ENCODE measurements at regions not wholly inside any gene's neighbourhood (a gene's known extent, or its start where the extent isn't known, plus 50 kb on each side); places are given as distances from the start of the nearest gene placed in this dataset.

DNA sequence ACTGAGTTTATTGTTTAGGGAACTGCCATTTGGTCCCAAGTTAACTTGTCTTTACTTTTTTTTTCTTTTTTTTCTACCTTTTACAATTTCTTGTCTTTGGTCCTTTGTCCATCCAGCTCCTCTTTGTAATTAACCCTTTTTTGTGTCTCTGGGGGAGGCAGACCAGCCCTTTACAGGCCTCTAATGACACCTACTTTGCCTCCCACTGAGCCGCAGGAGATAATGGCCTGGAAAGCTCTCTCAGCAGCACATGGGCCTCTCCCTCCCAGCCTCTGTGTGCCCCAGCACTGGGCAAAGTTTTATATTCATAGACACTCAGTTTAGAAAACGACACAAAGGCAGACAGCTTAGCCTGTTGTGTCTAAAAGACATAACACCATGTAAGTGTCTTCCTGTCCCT is 480.4 kb downstream of the SOX6 start:
- no peak for DNase-seq (ENCODE audit: low read depth)

DNA sequence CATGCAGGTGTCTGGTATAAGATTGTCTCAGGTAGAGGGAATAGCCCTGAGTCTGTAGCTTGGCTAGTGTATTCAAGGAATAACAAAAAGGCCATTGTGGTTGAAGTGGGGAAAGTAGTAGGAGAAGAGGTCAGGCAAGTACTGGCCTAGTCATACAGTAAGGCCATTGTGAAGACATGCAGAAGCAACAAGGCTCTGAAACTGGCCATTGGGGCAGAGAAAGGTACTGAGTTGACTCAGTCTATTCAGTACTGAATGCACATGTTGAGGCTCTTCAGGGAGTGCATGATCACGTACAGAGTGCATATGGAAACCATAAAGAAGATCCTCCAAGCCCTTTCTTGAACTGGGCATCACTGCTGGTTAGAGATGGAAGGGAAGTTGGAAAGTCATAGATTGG is 477.6 kb downstream of the SOX6 start:
- no peak for DNase-seq (ENCODE audit: low read depth)

DNA sequence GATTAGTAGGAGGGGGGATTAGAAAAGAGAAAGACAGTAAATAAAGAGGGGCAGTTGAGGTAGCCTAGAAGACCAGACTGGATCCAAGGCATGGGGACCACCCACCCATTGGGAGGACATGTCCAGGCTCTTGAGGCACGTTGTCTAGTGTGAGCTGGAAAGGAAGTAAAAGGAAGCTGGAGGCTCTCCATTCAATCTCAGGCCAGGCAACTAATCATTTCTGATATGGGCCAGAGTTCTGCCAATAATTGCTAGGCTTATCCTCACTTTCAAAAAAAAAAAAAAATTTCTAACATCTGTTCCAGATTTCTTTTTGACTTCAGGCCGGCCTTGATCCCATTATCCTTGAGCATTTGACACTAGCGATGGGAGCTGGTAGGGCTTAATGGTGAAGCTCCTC is 476.1 kb downstream of the SOX6 start:
- no peak for DNase-seq (ENCODE audit: low read depth)

DNA sequence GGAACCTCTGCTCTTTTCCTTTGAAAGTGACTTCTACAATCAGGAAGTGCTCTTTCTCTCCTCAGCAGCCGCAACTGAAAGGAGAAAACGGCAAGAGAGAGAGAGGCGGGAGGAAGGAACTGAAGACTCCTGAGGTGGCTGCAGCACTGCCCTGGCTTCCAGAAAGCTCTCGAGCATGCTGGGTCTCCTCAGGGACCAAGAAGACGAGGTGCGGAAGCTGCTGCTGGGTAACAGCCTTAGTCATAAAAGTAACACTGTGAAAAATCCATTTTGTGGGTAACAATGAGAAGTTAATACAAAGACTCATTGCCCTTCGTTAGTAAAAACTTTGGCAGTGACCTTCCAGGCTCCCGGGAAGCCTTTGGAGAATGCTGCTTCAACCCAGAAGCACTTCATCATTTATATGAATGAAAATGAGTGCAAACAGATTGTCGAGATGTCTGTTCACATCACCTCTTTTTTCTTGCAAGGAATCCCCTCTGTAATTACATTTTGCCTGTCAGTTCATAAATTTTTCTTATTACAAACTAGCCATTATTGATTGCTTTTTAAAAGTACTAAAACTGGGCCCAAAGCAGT is 473.4 kb downstream of the SOX6 start:
- no peak for DNase-seq (ENCODE audit: low read depth)

DNA sequence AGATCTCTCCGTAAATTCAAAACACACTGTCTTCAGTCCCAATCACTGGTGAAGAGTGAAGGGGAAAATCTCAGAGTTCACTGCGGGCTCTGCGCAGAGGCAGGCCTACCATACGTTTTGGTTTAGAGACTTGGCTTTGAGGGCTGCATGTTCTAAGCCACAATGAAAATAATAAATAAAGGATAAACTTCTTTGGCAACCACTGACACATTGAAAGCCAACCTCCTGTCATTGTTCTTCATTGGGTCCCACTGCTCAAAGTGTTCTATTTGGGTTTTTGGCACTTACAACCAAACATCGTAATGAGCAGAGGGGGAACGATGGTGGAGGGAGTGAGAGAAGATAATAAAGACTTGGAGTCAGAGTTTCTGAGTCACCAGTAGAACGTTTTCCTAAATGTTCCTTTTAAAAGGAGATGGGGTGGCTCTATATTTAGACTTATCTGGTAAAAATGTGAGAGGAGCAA is 472.9 kb downstream of the SOX6 start:
- DNase-seq (ENCODE audit: low read depth), result no peak

DNA sequence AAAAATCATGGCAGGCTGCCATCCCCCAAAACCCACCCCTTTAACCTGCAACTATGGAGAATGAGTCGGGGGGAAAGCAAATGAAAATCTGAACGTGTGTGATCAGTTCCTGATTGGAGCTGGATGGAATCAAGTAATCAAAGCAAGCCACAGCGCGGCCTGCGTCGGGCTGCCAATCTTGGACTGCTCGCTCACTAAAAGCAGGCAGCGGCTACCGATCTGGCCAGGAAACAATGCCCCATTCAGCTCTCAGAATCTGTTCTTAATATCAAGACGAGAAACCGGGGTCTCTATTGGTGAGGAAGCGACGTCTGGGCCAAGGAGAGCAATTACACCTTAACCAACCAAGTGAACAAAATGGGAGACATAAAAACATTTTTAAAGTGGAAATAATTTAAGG is 472.2 kb downstream of the SOX6 start:
- DNase-seq (ENCODE audit: low read depth), result no peak

DNA sequence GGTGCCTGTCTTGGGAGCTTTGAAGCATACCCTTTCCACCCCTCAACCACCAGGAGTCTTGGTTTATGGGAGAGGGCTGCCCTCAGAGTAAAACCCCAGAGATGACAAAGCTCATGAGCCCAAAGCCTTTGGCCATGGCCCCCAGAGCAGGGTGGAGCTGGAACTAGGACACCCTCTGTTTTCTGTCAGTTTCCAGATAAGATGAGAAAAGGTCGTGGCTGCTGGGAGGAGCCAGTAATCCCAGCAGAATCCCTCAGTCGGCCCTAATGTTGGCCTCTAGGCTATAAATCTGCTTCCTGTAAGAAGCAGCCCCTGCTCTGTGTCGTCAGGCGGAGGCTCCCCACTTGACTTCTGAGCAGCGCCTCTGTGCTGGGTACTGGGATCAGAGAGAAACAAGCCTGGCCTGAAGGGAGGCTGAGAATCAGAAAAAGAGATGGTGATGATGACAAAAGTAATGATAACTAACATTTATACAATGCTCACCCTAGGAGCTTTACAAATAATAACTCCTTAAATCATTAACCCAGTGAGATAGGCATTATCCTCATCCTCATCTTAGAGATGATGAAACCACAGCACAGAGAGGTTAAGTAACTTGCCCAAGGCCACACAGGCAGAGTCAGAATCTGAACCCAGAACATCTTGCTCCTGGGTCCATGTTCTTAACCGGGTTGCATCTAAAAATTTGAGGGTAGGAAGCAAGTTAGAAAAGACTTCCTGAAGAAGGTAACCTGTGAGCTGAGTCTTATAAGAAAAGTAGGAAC is 471.4 kb downstream of the SOX6 start:
- no peak for DNase-seq (ENCODE audit: low read depth)

DNA sequence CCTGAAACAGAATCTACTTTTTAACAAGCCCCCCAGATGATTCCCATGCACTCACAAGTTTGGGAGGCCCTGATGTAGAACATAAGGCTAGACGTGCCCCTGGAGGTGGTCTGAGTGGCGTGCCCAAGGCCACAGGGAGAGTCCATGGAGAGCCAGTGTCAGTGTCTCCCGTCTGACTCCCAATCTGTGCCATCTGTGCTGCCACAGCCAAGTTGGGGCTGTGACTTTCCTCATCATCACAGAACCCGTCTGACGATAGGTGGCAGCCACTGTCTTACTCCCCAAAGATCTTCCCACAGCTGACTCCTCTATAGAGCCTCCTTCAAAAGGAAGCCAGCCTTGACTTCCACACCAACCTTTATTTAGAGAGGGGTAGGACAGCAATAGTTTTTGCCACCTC is 470.5 kb downstream of the SOX6 start:
- peak; percentile 13 for DNase-seq (ENCODE audit: low read depth)

DNA sequence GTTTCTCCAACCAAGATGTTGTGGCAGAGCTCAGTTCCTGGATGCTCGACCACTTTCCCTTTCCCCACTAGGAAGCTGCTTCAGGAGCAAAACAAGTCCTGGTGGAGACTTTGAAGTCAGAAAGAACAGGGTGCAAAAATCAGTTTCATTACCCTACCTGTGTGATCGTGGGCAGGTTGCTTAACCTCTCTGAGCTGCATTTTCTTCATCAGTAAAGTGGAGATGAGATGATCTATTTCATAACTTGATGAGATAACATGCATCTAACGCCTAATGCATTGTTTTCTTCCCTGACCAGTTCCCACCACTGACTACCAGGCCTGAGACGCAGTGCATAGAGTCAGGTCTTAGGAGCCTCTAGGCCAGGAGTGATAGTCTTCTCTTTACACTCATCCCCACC is 470.0 kb downstream of the SOX6 start:
- DNase-seq (ENCODE audit: low read depth), result no peak

DNA sequence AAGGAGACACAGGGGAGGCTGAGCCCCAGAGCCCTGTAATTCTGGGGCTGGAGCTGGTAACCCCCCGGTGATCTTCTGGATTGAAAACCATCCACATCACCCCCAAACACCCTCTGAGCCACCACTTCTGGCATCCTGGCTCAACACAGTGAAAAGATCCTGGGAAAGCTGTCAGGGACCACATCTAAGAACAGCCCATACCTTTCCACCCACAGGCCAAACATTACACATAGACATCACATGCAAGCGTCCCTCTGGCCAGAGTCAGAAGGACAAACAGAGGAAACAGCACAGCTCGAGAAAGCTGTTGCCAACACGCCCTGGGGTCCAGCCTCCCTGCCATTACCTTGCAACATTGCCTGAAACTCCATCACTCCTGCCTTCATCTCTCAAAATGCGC is 469.5 kb downstream of the SOX6 start:
- DNase-seq (ENCODE audit: low read depth), result no peak

DNA sequence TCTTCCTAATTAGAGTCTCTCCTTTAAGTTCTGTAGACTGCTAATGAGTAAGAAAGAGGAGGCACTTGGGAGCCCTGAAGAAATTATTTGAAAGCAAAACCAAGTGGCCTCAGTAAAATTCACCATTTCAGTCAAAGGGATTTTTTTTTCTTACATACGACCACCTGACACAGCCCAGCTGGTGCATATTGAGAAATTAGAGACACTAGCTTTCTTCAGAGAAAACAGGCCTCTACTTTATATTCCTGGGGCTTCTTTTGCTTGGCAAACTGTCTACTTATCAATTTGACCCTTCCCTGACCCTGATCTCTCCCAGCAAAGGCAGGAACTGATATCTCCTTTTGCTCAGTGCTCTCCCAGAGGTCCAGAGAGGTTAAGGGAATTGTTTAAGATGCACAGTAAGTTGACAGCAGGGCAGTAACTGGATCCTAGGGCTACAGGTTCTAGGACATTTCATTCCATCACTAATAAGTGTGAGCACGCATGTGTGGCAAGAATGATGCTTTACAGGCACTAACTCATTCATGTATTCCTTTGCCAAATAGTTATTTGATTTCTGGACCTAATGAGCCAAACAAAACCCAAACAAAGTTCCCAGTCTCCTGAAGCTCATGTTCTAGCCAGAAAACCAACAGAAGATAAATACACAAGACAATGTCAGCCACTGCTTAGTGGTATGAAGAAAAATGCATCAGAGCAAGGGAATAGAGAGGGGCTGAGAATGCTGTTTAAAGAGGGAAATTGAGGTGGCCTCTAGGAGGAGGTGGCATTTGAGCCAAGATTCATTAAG is 467.6 kb downstream of the SOX6 start:
- no peak for DNase-seq (ENCODE audit: low read depth)

DNA sequence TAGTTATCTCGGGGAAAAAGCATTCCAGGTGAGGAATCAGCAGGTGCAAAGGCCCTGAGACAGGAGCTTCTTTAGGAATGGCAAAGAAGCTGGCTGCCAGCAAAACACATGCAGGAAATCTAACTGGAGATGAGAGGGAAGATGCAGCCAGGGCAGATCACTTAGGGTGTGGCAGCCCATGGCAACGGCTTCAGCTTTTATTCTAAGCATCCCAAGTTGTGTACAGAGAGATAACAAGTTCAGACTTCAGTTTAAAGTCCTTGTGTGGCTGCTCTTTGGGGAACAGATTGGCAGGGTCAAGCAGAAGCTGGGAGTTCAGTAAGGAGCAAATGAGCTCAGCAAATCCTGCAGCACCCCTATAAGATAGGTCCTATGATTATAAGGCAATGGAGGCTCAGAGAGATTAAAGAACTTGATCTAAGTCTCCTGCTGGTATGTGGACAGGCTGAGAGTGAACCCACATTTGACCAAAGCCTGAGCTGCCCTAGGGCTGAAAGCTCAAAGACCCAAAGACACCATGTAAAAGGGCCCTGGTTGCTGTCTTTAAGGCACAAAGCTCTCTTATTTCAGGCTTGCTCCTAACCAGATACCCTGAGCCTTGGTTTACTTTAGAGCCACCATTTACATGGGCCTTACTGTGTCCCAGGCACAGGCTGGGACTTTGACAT is 466.8 kb downstream of the SOX6 start:
- DNase-seq (ENCODE audit: low read depth), result no peak

DNA sequence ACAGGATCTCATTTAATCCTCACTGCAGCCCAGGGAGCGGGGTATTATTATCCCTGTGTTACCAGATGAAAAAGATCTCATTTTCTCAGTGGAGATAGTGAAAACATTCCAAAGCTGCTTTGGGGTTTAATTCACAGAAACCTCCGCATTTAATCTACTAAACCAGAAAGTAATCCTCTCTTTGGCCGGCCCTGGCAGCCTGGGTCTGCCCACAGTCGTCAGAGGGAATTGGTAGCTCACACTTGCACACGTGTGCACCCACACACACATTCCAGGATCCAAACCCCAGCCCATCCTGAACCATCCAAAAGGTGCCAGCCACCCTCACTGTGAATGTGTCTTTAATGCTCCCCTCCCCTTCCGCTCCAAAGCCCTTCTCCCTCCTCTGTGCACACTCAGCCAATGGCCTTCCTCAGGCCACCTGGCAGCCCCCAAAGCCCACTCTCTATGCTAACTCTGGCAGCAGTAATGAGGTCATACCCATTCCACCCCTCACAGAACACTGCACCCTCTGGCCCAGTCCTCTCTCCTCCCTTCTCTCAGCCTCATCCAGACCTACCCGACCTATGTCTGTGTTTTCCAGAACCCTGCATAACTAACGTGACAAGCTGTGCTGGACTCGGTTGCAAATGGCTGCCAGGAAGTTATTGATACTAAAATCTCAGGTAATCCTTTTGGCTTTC is 466.2 kb downstream of the SOX6 start:
- no peak for DNase-seq (ENCODE audit: low read depth)

DNA sequence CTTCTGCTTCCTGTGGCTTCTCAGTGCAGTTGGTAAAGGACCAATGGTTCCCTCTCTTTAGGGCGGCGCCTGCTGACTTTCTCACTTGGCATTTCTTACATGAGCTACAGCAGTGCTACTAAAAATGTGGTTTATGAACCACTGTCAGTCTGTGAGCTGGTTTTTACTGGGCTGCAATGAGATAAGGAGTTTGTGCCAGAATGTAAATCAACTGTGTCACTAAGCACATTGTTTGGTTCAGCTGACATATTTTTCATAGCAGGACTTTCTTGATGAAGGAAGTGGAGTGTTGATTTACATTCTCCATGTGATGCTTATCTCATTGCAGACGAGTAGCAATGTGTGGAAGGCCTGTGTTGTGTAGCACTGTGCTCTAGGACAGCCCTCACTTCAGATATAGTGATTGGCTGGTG is 463.3 kb downstream of the SOX6 start:
- DNase-seq (ENCODE audit: low read depth), result peak; percentile 68

DNA sequence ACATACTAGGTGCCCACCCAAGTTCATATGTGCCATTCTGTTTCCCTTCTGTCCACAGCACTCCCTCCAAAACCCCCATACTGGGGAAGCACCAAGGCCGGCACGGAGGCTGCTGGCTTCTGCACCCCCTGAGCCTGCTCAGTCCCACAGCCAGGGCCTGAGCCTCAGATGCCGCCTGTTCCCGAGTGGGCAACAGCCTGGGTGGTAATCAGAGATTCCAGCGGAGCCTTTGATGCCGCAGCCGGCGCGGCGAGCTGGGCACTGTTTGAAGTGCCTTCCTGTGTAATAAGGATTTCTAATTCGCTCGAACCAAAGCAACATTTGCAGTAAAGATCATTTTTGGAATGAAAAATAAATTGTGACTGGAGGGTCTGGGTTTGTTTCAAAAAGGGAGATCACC is 460.3 kb downstream of the SOX6 start:
- no peak for DNase-seq (ENCODE audit: low read depth)

DNA sequence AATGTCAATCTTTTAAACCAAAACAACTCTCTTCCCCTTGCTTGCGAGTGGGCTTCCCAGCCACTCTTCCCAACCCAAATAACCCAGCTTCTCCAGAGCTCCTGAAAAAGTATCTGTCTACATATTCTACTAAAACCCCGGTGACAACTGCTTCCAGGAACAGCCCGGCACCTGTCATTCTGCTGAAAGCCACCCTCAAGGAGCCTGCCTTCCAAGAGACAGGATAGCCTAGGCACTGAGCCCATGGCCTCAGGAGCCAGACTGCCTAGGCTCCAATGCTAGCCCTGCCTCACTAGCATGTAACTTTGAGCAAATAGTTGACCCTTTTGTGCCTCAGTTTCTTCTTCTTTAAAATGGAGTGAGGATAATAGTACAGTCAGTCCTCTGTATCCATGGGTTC is 459.8 kb downstream of the SOX6 start:
- DNase-seq (ENCODE audit: low read depth), result no peak

DNA sequence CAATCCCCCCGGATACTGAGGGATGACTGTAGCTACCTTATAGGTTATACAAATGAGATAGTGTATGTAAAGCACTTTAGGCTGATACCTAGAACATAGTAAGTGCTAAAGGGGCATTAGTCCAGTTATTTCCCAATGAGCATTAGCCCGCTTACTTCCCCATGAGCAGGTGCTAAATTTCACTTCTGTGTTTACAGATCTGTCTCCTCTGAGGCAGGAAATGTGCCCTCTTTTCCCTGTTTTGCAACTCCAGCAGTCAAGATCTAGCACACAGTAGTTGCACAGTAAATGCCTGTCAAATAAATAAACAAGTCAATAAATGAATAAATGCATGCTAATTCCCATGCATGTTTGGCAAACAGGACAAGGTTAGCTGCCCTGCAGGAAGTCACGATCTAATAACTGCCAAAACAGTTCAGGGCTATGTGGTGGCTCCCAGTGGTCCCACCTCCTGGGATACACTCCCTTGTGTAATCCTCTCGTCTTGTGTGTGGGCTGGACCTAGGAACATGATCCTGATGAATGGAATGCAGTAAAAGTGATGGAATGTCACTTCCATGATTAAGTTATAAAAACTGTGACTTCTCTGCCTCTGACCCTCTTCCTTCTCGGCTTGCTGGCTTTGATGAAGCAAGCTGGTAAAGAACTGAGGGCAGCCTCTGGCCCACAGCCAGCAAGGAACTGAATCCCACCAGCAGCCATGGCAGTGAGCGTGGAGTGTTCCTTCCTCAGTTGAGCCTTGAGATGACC is 459.0 kb downstream of the SOX6 start:
- peak; percentile 55 for DNase-seq (ENCODE audit: low read depth)

DNA sequence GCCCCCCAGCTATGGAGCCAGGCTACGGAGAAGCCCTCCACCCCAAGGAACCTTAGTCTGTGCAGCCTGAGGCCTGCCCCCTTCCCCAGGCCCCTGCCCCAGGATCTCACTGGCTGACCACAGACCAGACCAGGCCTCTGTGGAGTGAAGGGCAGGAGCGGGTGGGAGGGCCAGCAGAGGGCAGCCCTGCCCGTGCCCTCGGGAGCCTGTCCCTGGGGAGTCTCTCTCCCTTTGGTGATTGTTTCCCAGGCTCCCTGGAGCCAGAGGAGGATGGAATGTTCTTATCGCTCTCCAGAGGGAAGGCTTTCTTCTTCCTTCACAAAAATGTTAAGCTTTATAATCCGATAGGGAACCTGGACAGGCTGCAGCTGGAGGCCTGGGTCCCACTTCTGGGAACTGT is 455.3 kb downstream of the SOX6 start:
- DNase-seq (ENCODE audit: low read depth), result peak; percentile 13

DNA sequence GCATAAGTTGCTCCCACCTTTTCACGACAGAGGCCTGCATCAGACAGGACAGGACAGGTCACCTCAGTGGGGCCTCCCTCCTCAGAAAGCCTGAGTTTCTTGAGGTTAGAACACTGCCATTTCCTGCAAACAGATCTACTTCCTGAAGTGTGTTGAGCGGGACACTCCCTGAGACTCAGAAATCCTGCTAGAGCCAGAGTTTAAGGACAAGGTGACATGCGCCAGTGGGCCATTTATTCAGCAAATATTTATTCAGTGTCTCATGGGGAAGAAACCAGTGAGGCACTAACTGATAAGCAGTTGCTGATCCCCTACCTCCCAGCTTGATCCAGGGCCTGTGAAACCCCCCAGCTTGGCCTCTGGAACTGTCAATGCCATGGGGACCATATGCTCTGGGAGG is 454.6 kb downstream of the SOX6 start:
- no peak for DNase-seq (ENCODE audit: low read depth)

DNA sequence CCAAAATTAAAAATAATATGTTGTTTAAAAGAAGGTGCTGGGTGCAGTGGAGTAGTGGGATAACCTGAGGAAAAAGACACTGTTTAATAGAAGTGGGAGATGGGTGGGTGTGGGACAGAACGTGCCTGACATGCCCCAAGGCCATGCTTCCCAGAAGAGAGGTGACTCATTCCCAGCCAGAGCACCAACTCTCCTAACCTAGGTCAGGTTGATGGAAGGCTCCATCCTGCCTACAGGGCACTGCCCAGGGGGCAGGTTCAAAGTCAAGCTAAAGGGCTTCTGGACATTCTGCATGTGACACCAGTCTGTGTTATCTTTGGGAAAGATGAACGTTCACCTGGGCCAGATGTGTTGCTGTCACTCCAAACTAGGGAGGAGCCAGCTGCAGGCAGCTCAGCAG is 453.1 kb downstream of the SOX6 start:
- peak; percentile 41 for DNase-seq (ENCODE audit: low read depth)
